ENCODE measurements at regions not wholly inside any gene's neighbourhood (a gene's known extent, or its start where the extent isn't known, plus 50 kb on each side); places are given as distances from the start of the nearest gene placed in this dataset.

- 55 to 71% methylated on average over 4 of the region's 4 CpGs for WGBS, 2 donors
- Histone ChIP-seq H3K9me3 (ENCODE audit: control insufficient read depth in 4 of 4, insufficient read depth in 3 of 4, low read length in 3 of 4) (peaks cover 0 to 3% (median 0%) of the 10 kb centered on the region in 4 donors), H3K27me3 (ENCODE audit: control insufficient read depth in 3 of 3, insufficient read depth in 3 of 3, low read length in 2 of 3) (no peaks in the 10 kb centered on the region), H3K4me1 (ENCODE audit: control insufficient read depth in 5 of 5, insufficient read depth in 5 of 5, low read length in 5 of 5) (no peaks in the 10 kb centered on the region), H3K9ac (ENCODE audit: insufficient read depth in 1 of 2, low read length in 2 of 2) (no peak overlapping the region), H3K36me3 (ENCODE audit: control insufficient read depth in 4 of 4, insufficient read depth in 4 of 4, low read length in 4 of 4) (no peaks in the 10 kb centered on the region), H3K27ac (ENCODE audit: low read depth in 1 of 2, low read length in 1 of 2) (no peak overlapping the region), H3K4me3 (no peak overlapping the region)
- TF ChIP-seq CTCF (IDR thresholded peaks at IDR 0.05; ENCODE audit: control extremely low read depth, extremely low read depth) = no peak
- no peak for ATAC-seq (ENCODE audit: insufficient read depth, low FRiP score)
- DNase-seq = no peak
These were observed 254.7 kb downstream of the SOX2 start for GRCh38 chr3:181966393-181966792.

DNA sequence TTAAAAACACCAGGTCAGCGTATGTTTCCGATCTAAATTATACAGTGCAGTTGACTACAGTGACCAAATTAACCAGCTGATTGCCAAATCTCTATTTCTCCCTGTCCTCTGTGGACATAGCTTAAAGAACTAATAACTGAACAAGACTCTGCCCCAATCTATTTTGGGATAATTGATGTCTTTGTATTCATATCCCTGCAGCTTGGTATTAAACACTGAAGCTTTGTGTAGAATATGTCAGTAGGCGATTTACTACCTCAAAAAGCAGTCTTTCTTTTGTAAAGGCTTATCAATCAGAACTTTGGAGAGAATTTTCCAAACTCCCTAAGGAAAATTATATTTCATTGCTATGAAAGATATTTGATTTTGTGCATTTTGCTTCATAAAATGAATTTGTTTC is 258.2 kb downstream of the SOX2 start:
- Histone ChIP-seq H3K9me3 (ENCODE audit: control insufficient read depth in 4 of 4, insufficient read depth in 3 of 4, low read length in 3 of 4) (no peaks in the 10 kb centered on the region), H3K27me3 (ENCODE audit: control insufficient read depth in 3 of 3, insufficient read depth in 3 of 3, low read length in 2 of 3) (no peaks in the 10 kb centered on the region), H3K36me3 (ENCODE audit: control insufficient read depth in 4 of 4, insufficient read depth in 4 of 4, low read length in 4 of 4) (no peaks in the 10 kb centered on the region), H3K9ac (ENCODE audit: insufficient read depth in 1 of 2, low read length in 2 of 2) (no peak overlapping the region), H3K27ac (ENCODE audit: low read depth in 1 of 2, low read length in 1 of 2) (no peak overlapping the region), H3K4me3 (no peak overlapping the region), H3K4me1 (ENCODE audit: control insufficient read depth in 5 of 5, insufficient read depth in 5 of 5, low read length in 5 of 5) (no peaks in the 10 kb centered on the region)
- 89 to 94% methylated on average over 3 of the region's 3 CpGs for WGBS, 2 donors
- ATAC-seq (ENCODE audit: insufficient read depth, low FRiP score) (no peak), DNase-seq (no peak)
- TF ChIP-seq CTCF (IDR thresholded peaks at IDR 0.05; ENCODE audit: control extremely low read depth, extremely low read depth) = no peak

- Histone ChIP-seq H3K9me3 (ENCODE audit: control insufficient read depth in 4 of 4, insufficient read depth in 3 of 4, low read length in 3 of 4) (no peaks in the 10 kb centered on the region), H3K27me3 (ENCODE audit: control insufficient read depth in 3 of 3, insufficient read depth in 3 of 3, low read length in 2 of 3) (no peaks in the 10 kb centered on the region), H3K4me3 (no peak overlapping the region), H3K4me1 (ENCODE audit: control insufficient read depth in 5 of 5, insufficient read depth in 5 of 5, low read length in 5 of 5) (no peaks in the 10 kb centered on the region), H3K9ac (ENCODE audit: insufficient read depth in 1 of 2, low read length in 2 of 2) (no peak overlapping the region), H3K27ac (ENCODE audit: low read depth in 1 of 2, low read length in 1 of 2) (no peak overlapping the region), H3K36me3 (ENCODE audit: control insufficient read depth in 4 of 4, insufficient read depth in 4 of 4, low read length in 4 of 4) (no peaks in the 10 kb centered on the region)
- no peak for ATAC-seq (ENCODE audit: insufficient read depth, low FRiP score)
- TF ChIP-seq CTCF (IDR thresholded peaks at IDR 0.05; ENCODE audit: control extremely low read depth, extremely low read depth) = no peak
- DNase-seq = no peak
- WGBS, 2 donors = 78 to 81% methylated on average over 2 of the region's 2 CpGs
These were observed 259.7 kb downstream of the SOX2 start for GRCh38 chr3:181971424-181971823.

- no peak for TF ChIP-seq CTCF (IDR thresholded peaks at IDR 0.05; ENCODE audit: control extremely low read depth, extremely low read depth)
- H3K4me3 ChIP-seq = no peak overlapping the region
- H3K9me3 ChIP-seq (ENCODE audit: control insufficient read depth in 4 of 4, insufficient read depth in 3 of 4, low read length in 3 of 4) = no peaks in the 10 kb centered on the region
- ATAC-seq (ENCODE audit: insufficient read depth, low FRiP score) (no peak), DNase-seq (no peak)
- H3K36me3 ChIP-seq (ENCODE audit: control insufficient read depth in 4 of 4, insufficient read depth in 4 of 4, low read length in 4 of 4) = no peaks in the 10 kb centered on the region
- H3K4me1 ChIP-seq (ENCODE audit: control insufficient read depth in 5 of 5, insufficient read depth in 5 of 5, low read length in 5 of 5) = no peaks in the 10 kb centered on the region
- H3K9ac ChIP-seq (ENCODE audit: insufficient read depth in 1 of 2, low read length in 2 of 2) = no peak overlapping the region
- 85 to 93% methylated on average over 2 of the region's 2 CpGs for WGBS, 2 donors
- H3K27ac ChIP-seq (ENCODE audit: low read depth in 1 of 2, low read length in 1 of 2) = no peak overlapping the region
- no peaks in the 10 kb centered on the region for H3K27me3 ChIP-seq (ENCODE audit: control insufficient read depth in 3 of 3, insufficient read depth in 3 of 3, low read length in 2 of 3)
These were observed 262.5 kb downstream of the SOX2 start for GRCh38 chr3:181974198-181974597.
